AG09309 (cell line): ENCODE measurements at regions not wholly inside any gene's neighbourhood (a gene's known extent, or its start where the extent isn't known, plus 50 kb on each side); places are given as distances from the start of the nearest gene placed in this dataset.
"Not testable (repeated sequence)": the region's sequence is repeated elsewhere in the genome, so short reads cannot be mapped to it uniquely, and the experiment has no call there.

Experiments used
- DNase-seq: peaks from one replicate; pipeline ENCODE4 v3.0.0-alpha.2; 2010; ENCODE audit warnings: low read depth
- H3K4me3 ChIP-seq: 2 replicates; pipeline ENCODE4 v1.5.1; 2011; ENCODE audit warnings: mild to moderate bottlenecking, low read depth, low read length, moderate library complexity; ENCODE audit not compliant: control insufficient read depth
- CTCF ChIP-seq: IDR thresholded peaks from 2 replicates; pipeline ENCODE4 v1.5.1; 2011; ENCODE audit warnings: mild to moderate bottlenecking, low read depth, low read length, inconsistent platforms; ENCODE audit not compliant: insufficient read depth, control insufficient read depth; ENCODE audit errors: missing control alignments

DNA sequence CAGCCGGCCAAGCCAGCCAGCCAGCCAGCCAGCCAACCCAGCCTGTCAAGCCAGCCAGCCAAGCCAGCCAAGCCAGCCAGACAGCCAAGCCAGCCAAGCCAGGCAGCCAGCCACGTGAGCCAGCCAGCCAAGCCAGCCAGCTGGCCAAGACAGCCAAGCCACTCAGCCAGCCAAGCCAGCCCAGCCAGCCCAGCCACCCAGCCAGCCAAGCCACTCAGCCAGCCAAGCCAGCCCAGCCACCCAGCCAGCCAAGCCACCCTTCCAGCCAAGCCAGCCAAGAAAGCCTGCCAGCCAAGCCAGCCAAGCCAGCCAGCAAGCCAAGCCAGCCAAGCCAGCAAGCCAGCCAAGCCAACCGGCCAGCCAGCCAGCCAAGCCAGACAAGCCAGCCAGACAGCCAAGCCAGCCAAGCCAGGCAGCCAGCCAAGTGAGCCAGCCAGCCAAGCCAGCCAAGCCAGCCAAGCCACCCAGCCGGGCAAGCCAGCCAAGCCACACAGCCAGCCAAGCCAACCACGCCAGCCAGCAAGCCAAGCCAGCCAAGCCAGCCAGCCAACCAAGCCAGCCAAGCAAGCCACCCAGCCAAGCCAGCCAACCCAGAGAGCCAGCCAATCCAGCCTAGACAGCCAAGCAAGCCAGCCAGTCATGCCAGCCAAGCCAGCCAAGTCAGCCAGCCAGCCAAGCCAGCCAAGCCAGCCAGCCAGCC is 199.5 kb downstream of the GOLGA6L6 start:
- DNase-seq: no peak
- no peak for TF ChIP-seq CTCF
- H3K4me3 ChIP-seq: no peak overlapping the region

GRCh38 chr15:20340931-20341661 is 200.5 kb downstream of the GOLGA6L6 start:
- no peak for DNase-seq
- no peak overlapping the region for H3K4me3 ChIP-seq
- TF ChIP-seq CTCF: no peak

- no peak for TF ChIP-seq CTCF
- no peak for DNase-seq
- H3K4me3 ChIP-seq: no peak overlapping the region
These were observed 201.2 kb downstream of the GOLGA6L6 start for GRCh38 chr15:20340331-20340811.

- not testable (repeated sequence) for DNase-seq, H3K4me3 ChIP-seq
These were observed 202.4 kb downstream of the GOLGA6L6 start for GRCh38 chr15:20339086-20339791.

GRCh38 chr15:20338671-20339070 is 202.9 kb downstream of the GOLGA6L6 start:
- DNase-seq, H3K4me3 ChIP-seq: not testable (repeated sequence)

DNA sequence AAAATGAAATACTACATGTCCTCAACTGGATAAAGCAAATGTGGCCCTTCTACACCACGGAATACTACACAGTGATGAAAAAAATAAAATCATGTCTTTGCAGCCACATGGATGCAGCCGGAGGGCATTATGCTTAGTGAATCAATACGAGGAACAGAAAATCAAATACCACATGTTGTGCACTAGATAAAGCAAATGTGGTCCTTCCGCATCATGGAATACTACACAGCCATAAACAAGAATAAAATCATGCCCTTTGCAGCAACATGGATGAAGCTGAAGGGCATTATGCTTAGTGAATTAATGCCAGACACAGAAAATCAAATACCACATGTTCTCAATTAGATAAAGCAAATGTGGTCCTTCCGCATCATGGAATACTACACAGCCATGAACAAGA is 204.4 kb downstream of the GOLGA6L6 start:
- not testable (repeated sequence) for H3K4me3 ChIP-seq, DNase-seq

GRCh38 chr15:20334451-20334850 is 207.1 kb downstream of the GOLGA6L6 start:
- not testable (repeated sequence) for H3K4me3 ChIP-seq, DNase-seq

DNA sequence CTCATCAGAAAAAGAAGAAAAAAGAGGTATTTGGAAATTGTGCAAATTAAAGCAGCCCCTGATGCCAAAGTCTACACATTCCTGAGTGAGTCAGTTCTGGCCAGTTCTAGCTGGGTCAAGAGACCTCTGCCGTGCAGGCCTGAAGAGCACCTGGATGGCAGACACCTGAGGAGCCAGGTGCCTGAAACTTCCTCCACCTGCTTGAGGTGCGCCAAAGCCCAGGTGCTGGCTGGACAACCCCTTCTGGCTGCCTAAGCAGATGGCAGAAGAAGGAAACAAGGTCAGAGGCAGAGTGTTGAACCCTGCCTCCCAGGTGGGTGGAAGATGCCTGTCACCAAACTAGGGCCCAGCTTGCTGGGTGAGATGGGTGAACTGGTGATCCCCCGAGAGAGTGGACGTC is 215.8 kb downstream of the GOLGA6L6 start:
- H3K4me3 ChIP-seq, DNase-seq: not testable (repeated sequence)

- not testable (repeated sequence) for DNase-seq, H3K4me3 ChIP-seq
These were observed 224.5 kb downstream of the GOLGA6L6 start for GRCh38 chr15:20317132-20317531.

- not testable (repeated sequence) for H3K4me3 ChIP-seq, DNase-seq
These were observed 230.5 kb downstream of the GOLGA6L6 start for GRCh38 chr15:20311014-20311680.
